HUES48 (cell line): ENCODE measurements at regions not wholly inside any gene's neighbourhood (a gene's known extent, or its start where the extent isn't known, plus 50 kb on each side); places are given as distances from the start of the nearest gene placed in this dataset.

Experiments
- H3K27ac ChIP-seq: one replicate; pipeline ENCODE4 v1.7.0; 2013; ENCODE audit warnings: low read depth, low read length, inconsistent platforms
- H3K27me3 ChIP-seq: 2 replicates; pipeline ENCODE4 v1.6.1; 2013; ENCODE audit warnings: mild to moderate bottlenecking, low read length; ENCODE audit not compliant: control insufficient read depth, insufficient read depth
- H3K36me3 ChIP-seq: 2 replicates; pipeline ENCODE4 v1.6.1; 2013; ENCODE audit warnings: low read length; ENCODE audit not compliant: control insufficient read depth, insufficient read depth
- H3K4me1 ChIP-seq: 2 replicates; pipeline ENCODE4 v1.6.1; 2013; ENCODE audit warnings: mild to moderate bottlenecking, low read length; ENCODE audit not compliant: control insufficient read depth, insufficient read depth
- H3K4me3 ChIP-seq: 2 replicates; pipeline ENCODE4 v1.5.1; 2013; ENCODE audit warnings: mild to moderate bottlenecking, low read depth, low read length
- H3K9ac ChIP-seq: 2 replicates; pipeline ENCODE4 v1.6.1; 2013; ENCODE audit warnings: mild to moderate bottlenecking, low read depth, low read length, moderate library complexity
- H3K9me3 ChIP-seq: 2 replicates; pipeline ENCODE4 v1.6.1; 2013; ENCODE audit warnings: low read length; ENCODE audit not compliant: control insufficient read depth, insufficient read depth

DNA sequence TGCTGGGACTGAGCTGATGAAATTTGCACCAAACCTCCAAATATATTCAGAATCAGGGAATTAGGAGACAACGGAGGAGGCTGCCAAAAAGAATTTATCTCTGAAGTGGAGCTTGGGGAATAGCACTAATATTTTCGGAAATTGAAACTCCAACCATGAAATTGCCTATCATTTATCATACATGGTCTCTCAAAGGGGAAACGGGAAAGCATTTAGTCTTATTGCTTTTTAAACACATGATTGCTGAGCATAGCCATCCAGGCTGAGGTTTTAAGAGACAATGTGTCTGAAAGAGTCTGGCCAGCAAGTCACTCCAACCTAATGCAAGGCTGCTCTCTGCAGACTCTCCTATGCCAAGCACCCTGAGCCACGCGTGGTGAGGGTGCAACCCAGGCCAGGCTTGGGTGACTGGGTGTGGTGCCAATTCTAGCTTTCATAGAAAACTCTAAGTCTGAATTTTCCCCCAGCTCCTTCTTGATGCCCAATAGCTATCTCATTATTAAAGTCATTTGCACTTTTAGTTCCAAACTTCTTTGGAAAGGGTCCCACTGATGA is 200.2 kb downstream of the RPLP1 start:
- no peak overlapping the region for H3K9ac ChIP-seq
- H3K27ac ChIP-seq, result no peak overlapping the region
- H3K27me3 ChIP-seq, result no peaks in the 10 kb centered on the region
- no peak overlapping the region for H3K4me3 ChIP-seq
- H3K36me3 ChIP-seq, result no peaks in the 10 kb centered on the region
- no peaks in the 10 kb centered on the region for H3K9me3 ChIP-seq
- peaks cover 19% of the 10 kb centered on the region for H3K4me1 ChIP-seq

- peaks cover 14% of the 10 kb centered on the region for H3K4me1 ChIP-seq
- no peak overlapping the region for H3K4me3 ChIP-seq
- no peak overlapping the region for H3K27ac ChIP-seq
- H3K27me3 ChIP-seq, result no peaks in the 10 kb centered on the region
- H3K9me3 ChIP-seq, result no peaks in the 10 kb centered on the region
- no peak overlapping the region for H3K9ac ChIP-seq
- no peaks in the 10 kb centered on the region for H3K36me3 ChIP-seq
Measured at GRCh38 chr15:69653306-69653705, 200.7 kb downstream of the RPLP1 start.

GRCh38 chr15:69653846-69654245 is 201.2 kb downstream of the RPLP1 start:
- Histone ChIP-seq H3K9ac (no peak overlapping the region), H3K4me3 (no peak overlapping the region), H3K4me1 (peaks cover 9% of the 10 kb centered on the region), H3K9me3 (no peaks in the 10 kb centered on the region), H3K27me3 (no peaks in the 10 kb centered on the region), H3K36me3 (no peaks in the 10 kb centered on the region), H3K27ac (no peak overlapping the region)

DNA sequence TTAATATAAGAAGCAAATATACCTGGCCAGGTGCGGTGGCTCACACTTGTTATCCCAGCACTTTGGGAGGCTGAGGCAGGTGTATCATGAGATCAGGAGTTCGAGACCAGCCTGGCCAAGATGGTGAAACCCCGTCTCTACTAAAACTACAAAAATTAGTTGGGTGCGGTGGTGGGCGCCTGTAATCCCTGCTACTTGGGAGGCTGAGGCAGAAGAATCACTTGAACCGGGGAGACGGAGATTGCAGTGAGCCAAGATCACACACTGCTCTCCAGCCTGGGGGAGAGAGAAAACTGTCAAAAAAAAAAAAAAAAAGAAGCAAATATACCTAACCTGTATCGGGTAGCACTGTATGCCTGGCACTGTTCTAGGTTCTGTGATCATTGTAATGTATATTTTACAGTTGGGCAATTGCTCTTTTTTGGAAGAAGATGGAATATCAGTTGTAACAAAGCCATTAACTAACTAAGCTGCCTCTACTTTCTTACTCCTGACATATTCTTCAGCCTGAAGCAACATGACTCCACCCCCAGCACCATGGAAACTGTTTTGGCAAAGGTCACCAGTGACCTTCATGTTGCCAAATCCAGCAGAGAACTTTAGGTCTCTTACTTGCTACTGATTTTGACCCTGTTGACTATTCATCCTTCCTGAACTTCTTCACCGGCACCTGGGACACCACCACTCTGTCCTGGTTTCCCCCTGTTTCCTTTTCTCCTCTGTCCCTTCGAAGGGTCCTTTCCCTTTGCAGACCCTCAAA is 203.8 kb downstream of the RPLP1 start:
- Histone ChIP-seq H3K27me3 (no peaks in the 10 kb centered on the region), H3K36me3 (no peaks in the 10 kb centered on the region), H3K9ac (no peak overlapping the region), H3K4me1 (no peaks in the 10 kb centered on the region), H3K9me3 (no peaks in the 10 kb centered on the region), H3K4me3 (no peak overlapping the region), H3K27ac (no peak overlapping the region)

DNA sequence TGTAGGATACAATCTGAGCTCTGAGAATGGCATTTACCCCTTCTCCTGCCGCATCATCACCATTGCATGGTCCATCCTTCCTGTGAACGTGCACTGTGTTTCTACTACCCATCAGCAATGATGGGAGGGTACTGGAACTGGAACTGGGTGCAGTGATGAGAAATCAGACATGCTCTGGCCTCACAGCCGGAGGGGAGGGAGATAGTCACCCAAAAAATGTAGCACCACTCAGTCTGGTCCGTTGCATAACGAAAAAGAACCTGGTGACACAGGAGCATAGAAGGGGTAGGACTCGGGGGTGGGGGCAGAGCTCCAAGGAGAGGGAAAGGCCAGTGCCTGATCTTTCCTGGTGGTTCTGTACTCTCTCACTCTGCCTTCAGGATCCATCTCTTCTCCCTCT is 205.0 kb downstream of the RPLP1 start:
- no peaks in the 10 kb centered on the region for H3K4me1 ChIP-seq
- no peak overlapping the region for H3K9ac ChIP-seq
- H3K9me3 ChIP-seq, result no peaks in the 10 kb centered on the region
- no peak overlapping the region for H3K4me3 ChIP-seq
- H3K27ac ChIP-seq, result no peak overlapping the region
- H3K36me3 ChIP-seq, result no peaks in the 10 kb centered on the region
- no peaks in the 10 kb centered on the region for H3K27me3 ChIP-seq

GRCh38 chr15:69658411-69658945 is 205.9 kb downstream of the RPLP1 start:
- no peaks in the 10 kb centered on the region for H3K9me3 ChIP-seq
- no peak overlapping the region for H3K9ac ChIP-seq
- no peak overlapping the region for H3K27ac ChIP-seq
- no peaks in the 10 kb centered on the region for H3K36me3 ChIP-seq
- no peak overlapping the region for H3K4me3 ChIP-seq
- no peaks in the 10 kb centered on the region for H3K27me3 ChIP-seq
- no peaks in the 10 kb centered on the region for H3K4me1 ChIP-seq

DNA sequence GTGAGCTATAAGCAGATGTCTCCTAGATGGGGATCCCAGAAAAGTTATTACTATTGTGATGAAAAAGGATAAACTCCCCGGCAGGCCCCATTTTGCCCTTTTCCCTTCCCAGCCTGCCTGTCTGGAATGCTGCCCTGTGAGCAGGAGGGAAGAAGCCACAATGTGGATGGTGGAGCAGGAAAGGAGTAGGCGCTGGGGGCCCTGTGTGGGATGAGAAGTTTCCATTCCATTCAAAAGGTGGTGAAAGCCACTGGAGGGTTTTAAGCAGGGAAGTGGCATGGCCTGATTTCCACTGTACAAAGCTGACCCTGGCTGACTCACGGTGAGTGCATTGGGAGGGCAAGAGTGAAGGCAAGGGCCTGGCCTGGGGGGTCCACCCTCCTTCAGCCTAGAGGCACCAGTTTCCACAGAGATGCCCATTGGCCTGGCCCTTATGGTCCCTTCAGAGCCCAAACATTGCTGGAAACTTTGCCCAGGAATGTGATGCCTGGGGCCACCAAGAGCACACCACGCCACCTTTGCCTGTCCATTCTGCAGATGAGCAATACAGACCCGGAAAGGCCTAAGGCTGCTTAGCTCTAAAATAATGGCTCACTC is 206.9 kb downstream of the RPLP1 start:
- no peaks in the 10 kb centered on the region for H3K27me3 ChIP-seq
- H3K4me3 ChIP-seq, result no peak overlapping the region

DNA sequence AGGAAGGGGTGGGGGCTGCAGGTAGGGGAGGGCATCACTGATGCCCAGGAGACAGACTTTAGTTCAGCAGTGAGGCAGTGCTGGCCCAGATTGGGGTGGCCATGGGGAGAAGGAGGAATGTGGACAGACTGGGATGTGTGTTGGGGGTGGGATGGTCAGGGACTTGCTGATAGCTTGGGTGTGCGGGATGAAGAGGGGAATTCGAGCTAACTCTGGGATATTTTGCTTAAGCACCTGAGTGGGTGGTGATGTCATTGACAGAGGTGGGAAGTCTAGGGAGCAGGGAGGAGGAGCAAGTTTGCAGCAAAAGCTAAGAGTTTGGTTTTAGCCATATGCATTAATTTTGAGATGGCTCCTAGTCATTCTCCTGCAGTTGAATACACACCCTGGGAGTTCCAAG is 207.5 kb downstream of the RPLP1 start:
- Histone ChIP-seq H3K9ac (no peak overlapping the region), H3K9me3 (no peaks in the 10 kb centered on the region), H3K27me3 (no peaks in the 10 kb centered on the region)

More for the DNA sequence above, 206.9 kb downstream of the RPLP1 start:
- Histone ChIP-seq H3K9me3 (no peaks in the 10 kb centered on the region), H3K36me3 (no peaks in the 10 kb centered on the region), H3K9ac (no peak overlapping the region), H3K4me1 (no peaks in the 10 kb centered on the region), H3K27ac (no peak overlapping the region)

DNA sequence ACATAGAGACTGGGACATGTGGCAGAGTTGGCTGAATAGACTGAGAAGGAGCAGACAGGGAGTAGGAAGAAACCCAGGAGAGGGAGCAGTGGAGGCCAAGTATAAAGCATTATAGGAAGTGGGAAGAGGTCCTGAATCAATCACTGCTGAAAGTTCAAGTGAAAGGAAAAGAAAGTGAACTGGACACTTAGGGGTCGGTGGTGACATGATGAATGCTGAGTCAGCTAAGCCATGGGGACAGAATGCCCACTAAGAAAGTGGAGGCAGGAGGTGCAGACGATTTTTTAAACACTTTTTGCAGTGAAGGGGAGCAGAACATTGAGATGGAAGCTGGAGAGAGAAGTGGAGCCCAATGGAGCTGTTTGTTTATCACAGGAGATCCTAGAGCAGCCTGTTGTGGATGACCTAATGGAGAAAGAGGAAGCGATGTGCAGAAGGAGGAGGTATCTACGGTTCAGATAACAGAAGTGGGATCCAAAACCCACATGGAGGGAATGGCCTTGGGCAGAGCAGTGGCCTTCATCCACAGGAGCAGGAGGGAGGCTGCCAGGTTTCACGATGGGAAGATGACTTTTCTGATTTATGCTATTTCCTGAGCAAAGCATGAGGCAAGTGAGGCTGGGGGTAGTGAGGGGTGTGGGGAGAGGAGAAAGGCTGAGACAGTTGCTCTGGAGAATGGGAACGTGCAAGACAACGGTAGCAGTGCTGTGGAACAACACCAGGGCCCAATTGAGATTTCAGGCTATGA is 208.2 kb downstream of the RPLP1 start:
- H3K9me3 ChIP-seq, result no peaks in the 10 kb centered on the region
- H3K27me3 ChIP-seq, result no peaks in the 10 kb centered on the region

More for the DNA sequence above, 207.5 kb downstream of the RPLP1 start:
- H3K27ac ChIP-seq, result no peak overlapping the region
- no peaks in the 10 kb centered on the region for H3K4me1 ChIP-seq
- no peak overlapping the region for H3K4me3 ChIP-seq
- H3K36me3 ChIP-seq, result no peaks in the 10 kb centered on the region

GRCh38 chr15:69661446-69661845 is 208.8 kb downstream of the RPLP1 start:
- Histone ChIP-seq H3K27me3 (no peaks in the 10 kb centered on the region), H3K27ac (no peak overlapping the region), H3K9me3 (no peaks in the 10 kb centered on the region), H3K36me3 (no peaks in the 10 kb centered on the region), H3K9ac (no peak overlapping the region), H3K4me3 (no peak overlapping the region), H3K4me1 (no peaks in the 10 kb centered on the region)

More for the DNA sequence above, 208.2 kb downstream of the RPLP1 start:
- H3K27ac ChIP-seq, result no peak overlapping the region
- H3K4me3 ChIP-seq, result no peak overlapping the region
- no peak overlapping the region for H3K9ac ChIP-seq
- no peaks in the 10 kb centered on the region for H3K36me3 ChIP-seq
- no peaks in the 10 kb centered on the region for H3K4me1 ChIP-seq
